HepG2 (cell line): ENCODE measurements at regions not wholly inside any gene's neighbourhood (a gene's known extent, or its start where the extent isn't known, plus 50 kb on each side); places are given as distances from the start of the nearest gene placed in this dataset.

Source experiments
- ATF3 ChIP-seq: sonication (generic); formaldehyde crosslinking; IDR thresholded peaks from 2 replicates; pipeline ENCODE4 v1.4.0; 2020; ENCODE audit warnings: missing genetic modification reagents
- BATF2 ChIP-seq: sonication (generic); formaldehyde crosslinking; IDR thresholded peaks from 2 replicates; pipeline ENCODE4 v1.8.0; 2022; ENCODE audit warnings: mild to moderate bottlenecking, missing genetic modification reagents, moderate library complexity
- BRD4 ChIP-seq: sonication (generic); formaldehyde crosslinking; IDR thresholded peaks from 2 replicates; pipeline ENCODE4 v1.4.0; 2020; ENCODE audit warnings: missing genetic modification reagents
- FOXA1 ChIP-seq, 2 experiments: fragments of 450-650 bp in 1 of 2; sonication (generic) in 1 of 2; formaldehyde crosslinking in 1 of 2; IDR thresholded peaks; 2 replicates each; pipeline versions ENCODE4 v1.4.0 to v1.6.1; 2016 to 2020; ENCODE audit warnings: missing genetic modification reagents in 1 of 2
- HNF4A ChIP-seq: sonication (generic); formaldehyde crosslinking; IDR thresholded peaks from 2 replicates; pipeline ENCODE4 v1.4.0; 2020; ENCODE audit warnings: missing genetic modification reagents
- HNRNPUL1 ChIP-seq: fragments of 200-400 bp; formaldehyde crosslinking; IDR thresholded peaks from 2 replicates; pipeline ENCODE4 v1.6.1; 2017; ENCODE audit warnings: low read depth, mild to moderate bottlenecking, low read length, moderate library complexity
- MAZ ChIP-seq, 2 experiments: sonication (generic) in 1 of 2; formaldehyde crosslinking in 1 of 2; IDR thresholded peaks; 2 replicates each; pipeline versions ENCODE4 v1.5.0 to v1.6.1; 2012 to 2020; ENCODE audit warnings: low read depth in 2 of 2, mild to moderate bottlenecking in 2 of 2, borderline replicate concordance in 1 of 2, improper control_type of control experiment in 1 of 2, low read length in 1 of 2, missing genetic modification reagents in 1 of 2, moderate library complexity in 1 of 2
- PHF8 ChIP-seq: sonication (generic); formaldehyde crosslinking; IDR thresholded peaks from 2 replicates; pipeline ENCODE4 v1.5.0; 2020; ENCODE audit warnings: missing genetic modification reagents
- PRDM4 ChIP-seq: sonication (generic); formaldehyde crosslinking; IDR thresholded peaks from 2 replicates; pipeline ENCODE4 v1.9.0; 2021; ENCODE audit warnings: missing genetic modification reagents, borderline replicate concordance
- YEATS4 ChIP-seq: sonication (generic); formaldehyde crosslinking; IDR thresholded peaks from 2 replicates; pipeline ENCODE4 v1.4.0; 2020; ENCODE audit warnings: missing genetic modification reagents, borderline replicate concordance
- ZBTB40 ChIP-seq, 2 experiments: fragments of 450-650 bp in 1 of 2; sonication (generic) in 1 of 2; formaldehyde crosslinking in 1 of 2; IDR thresholded peaks; 2 replicates each; pipeline versions ENCODE4 v1.6.1 to v1.8.0; 2016 to 2022; ENCODE audit warnings: antibody characterized with exemption in 1 of 2, mild to moderate bottlenecking in 1 of 2, missing genetic modification reagents in 1 of 2
- ZEB1 ChIP-seq: IDR thresholded peaks from 2 replicates; pipeline ENCODE4 v1.6.1; 2012; ENCODE audit warnings: mild to moderate bottlenecking, low read depth, inconsistent platforms; ENCODE audit not compliant: insufficient replicate concordance
- ZNF264 ChIP-seq: sonication (generic); formaldehyde crosslinking; IDR thresholded peaks from 2 replicates; pipeline ENCODE4 v1.4.0; 2020; ENCODE audit warnings: missing genetic modification reagents
- ZNF276 ChIP-seq: sonication (generic); formaldehyde crosslinking; IDR thresholded peaks from 2 replicates; pipeline ENCODE4 v1.4.0; 2020; ENCODE audit warnings: mild to moderate bottlenecking, low read depth, missing genetic modification reagents

GRCh38 chr16:87169509-87169995 lies 147.6 kb downstream of the C16orf95 start (continued):
- TF ChIP-seq MAZ (IDR thresholded peaks at IDR 0.05; ENCODE audit: borderline replicate concordance, low read depth, low read length) (peak; percentile 63; the same call in 1 of the 2 replicates), MAZ (CRISPR knock-in tag; IDR thresholded peaks at IDR 0.05; ENCODE audit: low read depth) (no peak), HNRNPUL1 (no peak), PRDM4 (CRISPR knock-in tag) (no peak), PHF8 (no peak), ZBTB40 (IDR thresholded peaks at IDR 0.05) (no peak), ZBTB40 (CRISPR knock-in tag; IDR thresholded peaks at IDR 0.05) (0 out of 2 replicates have a peak, but pooled peaks have one; percentile 19), ZNF264 (no peak), ZEB1 (no peak), BATF2 (CRISPR knock-in tag) (no peak), HNF4A (no peak), ATF3 (CRISPR knock-in tag) (no peak), YEATS4 (CRISPR knock-in tag) (no peak), BRD4 (CRISPR knock-in tag) (no peak), FOXA1 (IDR thresholded peaks at IDR 0.05) (no peak), FOXA1 (CRISPR knock-in tag; IDR thresholded peaks at IDR 0.05) (peak; percentile 35; the same call in 1 of the 2 replicates), ZNF276 (CRISPR knock-in tag) (no peak)
